Ammon's horn (tissue), 1 donor: ENCODE measurements at regions not wholly inside any gene's neighbourhood (a gene's known extent, or its start where the extent isn't known, plus 50 kb on each side); places are given as distances from the start of the nearest gene placed in this dataset.
"Not testable (repeated sequence)": the region's sequence is repeated elsewhere in the genome, so short reads cannot be mapped to it uniquely, and the experiment has no call there.

ENCODE experiments used
- DNase-seq: peaks from one replicate; pipeline ENCODE4 v3.0.0-alpha.2; 2016; ENCODE audit warnings: low spot score

DNA sequence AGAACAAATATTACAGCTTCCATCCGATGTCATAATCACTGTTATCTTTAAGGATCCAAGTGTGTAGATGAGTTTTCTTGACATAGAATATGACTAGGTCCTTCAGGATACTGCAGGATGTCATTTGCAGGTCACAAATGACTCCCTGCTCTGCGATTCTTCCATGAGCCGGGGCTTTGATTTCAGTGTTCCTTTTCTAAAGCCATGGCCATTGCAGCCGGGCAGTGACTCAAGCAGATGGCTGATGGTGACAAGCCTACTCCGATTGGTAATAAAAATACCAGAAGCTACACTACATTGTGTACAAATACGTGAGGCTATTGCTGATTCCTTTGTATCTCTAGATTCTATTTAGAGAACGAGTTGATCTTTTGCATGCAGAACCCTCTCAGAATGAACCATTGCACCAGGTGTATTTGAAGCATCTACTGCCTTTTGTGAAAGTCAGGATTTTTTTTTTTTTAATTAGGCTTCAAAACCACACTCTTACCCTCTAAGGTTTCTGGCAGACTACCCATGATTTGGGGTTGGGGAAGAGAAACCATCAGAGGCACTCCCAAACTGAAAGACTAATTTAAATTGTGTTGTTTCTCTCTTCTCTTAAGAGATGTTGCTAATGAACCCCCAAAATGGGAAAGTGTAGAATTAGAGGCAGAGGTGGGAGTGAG is 271.0 kb upstream of the ADRA1B start:
- no peak for DNase-seq

DNA sequence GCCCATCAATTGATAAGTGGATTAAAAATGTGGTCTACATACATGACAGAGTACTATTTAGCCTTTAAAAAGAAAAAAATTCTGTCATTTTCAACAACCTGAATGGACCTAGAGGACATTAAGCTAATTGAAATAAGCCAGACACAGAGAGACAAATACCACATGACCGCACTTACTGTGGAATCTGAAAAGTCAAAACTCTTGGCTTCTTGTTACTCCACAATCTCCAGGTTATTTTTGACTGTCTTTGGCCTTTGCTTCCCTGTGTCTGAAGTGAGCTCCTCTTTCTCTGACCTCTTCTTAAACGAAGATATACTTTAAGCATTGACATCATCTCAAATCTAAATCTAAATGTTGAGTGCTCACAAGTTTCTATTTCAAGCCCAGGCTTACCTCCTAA is 265.5 kb upstream of the ADRA1B start:
- DNase-seq, result no peak

GRCh38 chr5:159655757-159656409 is 260.4 kb upstream of the ADRA1B start:
- DNase-seq, result no peak

DNA sequence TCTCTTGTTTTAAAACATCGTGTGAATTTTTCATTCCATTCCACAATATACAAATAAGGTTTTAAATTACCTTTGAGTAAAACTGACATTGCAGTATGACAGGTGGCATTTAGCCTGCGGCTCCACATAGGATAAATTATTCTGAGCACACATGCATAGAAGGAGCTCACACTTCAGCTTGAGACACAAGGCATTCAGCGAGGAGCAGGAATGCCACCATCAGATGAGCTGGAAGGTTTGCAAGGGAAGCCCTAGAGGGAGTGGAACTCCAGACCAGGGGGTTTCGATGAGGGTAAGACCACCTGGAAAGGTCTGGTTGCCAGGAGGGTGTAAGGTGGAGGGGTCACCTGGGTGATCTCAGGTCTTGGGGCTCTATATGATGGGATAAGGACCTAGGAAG is 259.0 kb upstream of the ADRA1B start:
- DNase-seq, result no peak

DNA sequence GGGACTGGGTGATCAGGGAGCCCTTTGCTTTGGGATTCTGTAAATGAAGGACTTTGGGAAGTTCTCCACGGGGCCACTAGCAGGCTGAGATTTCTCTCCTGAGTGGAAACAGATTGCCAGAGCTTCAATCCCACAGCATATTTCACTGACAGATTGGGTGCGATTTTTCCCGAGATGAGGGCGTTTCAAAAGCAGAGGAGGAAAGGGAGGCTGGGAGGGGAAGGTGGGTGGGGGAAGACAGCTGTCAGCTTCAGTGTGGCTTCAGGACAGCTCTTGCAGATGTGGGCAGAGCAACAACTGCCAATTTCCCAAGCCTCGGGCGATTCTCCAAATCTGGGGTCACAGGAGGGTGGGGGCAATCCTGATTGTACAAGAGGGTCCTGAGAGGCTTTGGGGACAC is 258.5 kb upstream of the ADRA1B start:
- DNase-seq, result peak; percentile 42

- no peak for DNase-seq
Measured at GRCh38 chr5:159658266-159658925, 257.9 kb upstream of the ADRA1B start.

GRCh38 chr5:159660401-159660800 is 255.9 kb upstream of the ADRA1B start:
- no peak for DNase-seq

GRCh38 chr5:159663986-159664385 is 252.3 kb upstream of the ADRA1B start:
- no peak for DNase-seq

DNA sequence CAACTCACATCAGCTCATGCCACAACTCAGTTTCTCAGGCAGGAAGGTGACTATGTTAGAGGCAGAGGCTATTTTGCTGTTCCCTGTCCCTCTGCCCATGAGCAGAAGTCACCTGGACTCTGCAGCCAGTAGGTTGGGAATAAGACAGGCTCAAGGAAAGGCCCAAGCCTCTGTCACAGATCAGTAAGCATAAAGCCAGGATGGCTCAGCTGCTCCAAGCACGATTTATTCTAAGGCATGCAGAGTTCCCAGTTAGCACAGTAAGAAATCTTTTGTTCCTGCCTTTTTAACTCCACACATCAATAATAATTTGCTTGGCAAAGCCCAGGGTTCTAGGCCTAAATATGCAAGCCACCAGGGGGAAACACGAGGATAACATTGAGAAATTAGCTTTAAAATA is 249.0 kb upstream of the ADRA1B start:
- no peak for DNase-seq

DNA sequence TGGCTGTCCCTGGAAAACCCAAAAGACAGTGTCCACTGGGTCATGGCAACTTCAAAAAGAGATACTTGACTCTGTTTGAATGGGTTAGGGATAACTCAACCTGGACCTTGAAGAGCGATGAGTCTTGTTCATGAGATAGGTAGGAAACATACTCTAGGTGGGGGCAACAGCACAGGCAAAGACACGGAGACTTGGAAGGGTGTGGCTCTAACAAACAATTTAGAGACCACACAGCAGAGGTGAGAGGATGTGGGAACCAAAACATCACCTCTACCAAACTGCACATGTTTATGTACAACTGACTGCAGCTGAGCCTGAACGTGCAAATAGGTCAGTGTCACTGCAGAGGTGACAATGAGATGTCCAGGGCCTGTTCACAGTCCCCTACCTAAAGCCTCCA is 247.7 kb upstream of the ADRA1B start:
- DNase-seq, result no peak

DNA sequence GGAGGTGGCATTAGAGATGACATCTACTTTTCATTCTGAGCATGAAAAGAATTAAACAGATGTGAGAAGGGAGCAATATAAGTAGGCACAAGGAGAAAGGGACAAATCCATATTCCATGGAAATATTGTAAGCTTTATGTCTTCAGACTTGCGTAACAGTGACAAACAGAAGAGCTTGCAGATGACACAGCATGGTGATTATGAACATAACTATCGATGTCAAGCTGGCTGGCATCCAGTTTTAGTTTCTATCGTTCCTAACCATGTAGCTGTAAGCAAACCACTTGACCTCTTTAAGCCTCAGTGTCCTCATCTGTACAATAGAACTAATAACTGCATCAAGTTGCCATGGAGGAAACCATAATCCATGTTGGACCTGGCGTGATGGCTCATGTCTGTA is 246.7 kb upstream of the ADRA1B start:
- no peak for DNase-seq

GRCh38 chr5:159671886-159672285 is 244.4 kb upstream of the ADRA1B start:
- no peak for DNase-seq

DNA sequence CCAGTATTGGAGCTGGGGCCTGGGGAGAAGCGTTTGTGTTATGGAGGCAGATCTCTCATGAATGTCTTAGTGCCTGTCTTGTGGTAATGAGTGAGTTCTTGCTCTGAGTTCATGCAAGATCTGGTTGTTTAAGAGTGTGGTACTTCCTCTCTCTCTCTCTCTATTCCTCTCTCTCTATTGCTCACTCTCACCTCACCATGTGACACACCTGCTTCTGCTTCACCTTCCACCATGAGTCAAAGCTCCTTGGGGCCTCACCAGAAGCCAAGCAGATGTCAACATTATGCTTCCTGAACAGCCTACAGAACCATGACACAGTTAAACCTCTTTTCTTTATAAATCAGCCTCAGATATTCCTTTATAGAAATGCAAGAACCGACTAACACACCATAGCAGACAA is 242.7 kb upstream of the ADRA1B start:
- no peak for DNase-seq

DNA sequence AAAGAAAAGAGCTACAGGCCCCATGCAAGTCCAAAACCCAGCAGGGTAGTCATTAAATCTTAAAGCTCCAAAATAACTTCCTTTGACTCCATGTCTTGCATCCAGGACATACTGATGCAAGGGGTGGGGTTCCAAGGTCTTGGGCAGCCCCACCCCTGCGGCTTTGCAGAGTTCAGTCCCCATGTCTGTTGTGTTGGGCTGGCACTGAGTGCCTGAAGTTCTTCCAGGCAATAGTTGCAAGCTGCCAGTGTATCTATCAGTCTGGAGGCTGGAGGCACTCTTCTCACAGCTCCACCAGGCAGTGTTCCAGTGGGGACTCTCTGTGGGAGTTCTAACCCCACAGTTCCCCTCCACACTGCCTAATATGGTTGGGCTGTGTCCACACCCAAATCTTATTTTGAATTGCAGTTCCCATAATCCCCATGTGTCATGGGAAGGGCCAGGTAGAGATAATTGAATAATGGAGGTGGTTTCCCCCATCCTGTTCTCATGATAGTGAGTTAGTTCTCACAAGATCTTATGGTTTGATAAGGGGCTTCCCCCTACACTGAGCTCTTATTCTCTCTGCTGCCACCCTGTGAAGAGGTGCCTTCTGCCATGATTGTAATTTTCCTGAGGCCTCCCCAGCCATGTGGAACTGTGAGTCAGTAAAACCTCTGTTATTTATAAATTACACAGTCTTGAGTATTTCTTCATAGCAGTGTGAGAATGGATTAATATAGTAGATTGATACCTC is 237.5 kb upstream of the ADRA1B start:
- DNase-seq, result no peak

GRCh38 chr5:159680095-159680494 is 236.2 kb upstream of the ADRA1B start:
- DNase-seq, result no peak

DNA sequence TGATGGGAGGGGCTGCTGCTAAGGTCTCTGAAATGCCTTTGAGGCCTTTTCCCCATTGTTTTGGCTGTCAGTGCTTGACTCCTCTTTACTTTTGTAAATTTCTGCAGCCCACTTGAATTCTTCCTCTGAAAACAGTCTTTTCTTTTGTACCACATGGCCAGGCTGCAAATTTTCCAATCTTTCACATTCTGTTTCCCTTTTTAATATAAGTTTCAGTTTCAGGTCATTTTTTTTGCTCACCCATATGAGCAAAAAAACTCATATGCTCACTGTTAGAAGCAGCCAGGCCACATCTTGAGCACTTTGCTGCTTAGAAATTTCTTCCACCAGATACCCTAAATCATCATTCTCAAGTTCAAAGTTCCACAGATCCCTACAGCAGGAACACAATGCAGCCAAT is 234.6 kb upstream of the ADRA1B start:
- no peak for DNase-seq

DNA sequence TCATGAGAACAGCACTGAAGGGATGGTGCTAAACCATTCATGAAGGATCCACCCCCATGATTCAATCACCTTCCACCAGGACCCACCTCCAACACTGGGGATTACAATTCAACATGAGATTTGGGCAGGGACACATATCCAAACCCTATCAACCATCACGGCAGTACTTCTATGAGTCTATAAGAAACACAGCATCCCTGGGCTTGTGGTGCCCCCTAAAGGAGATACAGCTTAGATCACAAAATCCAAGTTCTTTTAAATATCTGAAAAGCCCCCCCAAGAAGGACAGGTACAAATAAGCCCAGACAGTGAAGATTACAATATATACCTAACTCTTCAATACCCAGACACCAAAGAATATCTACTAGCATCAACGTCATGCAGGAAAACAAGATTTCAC is 233.7 kb upstream of the ADRA1B start:
- no peak for DNase-seq

DNA sequence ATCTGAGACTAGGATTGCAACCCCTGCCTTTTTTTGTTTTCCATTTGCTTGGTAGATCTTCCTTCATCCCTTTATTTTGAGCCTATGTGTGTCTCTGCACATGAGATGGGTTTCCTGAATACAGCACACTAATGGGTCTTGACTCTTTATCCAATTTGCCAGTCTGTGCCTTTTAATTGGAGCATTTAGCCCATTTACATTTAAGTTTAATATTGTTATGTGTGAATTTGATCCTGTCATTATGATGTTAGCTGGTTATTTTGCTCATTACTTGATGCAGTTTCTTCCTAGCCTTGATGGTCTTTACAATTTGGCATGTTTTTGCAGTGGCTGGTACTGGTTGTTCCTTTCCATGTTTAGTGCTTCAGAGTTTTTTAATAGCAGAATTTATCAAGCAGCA is 228.4 kb upstream of the ADRA1B start:
- DNase-seq, result not testable (repeated sequence)

- no peak for DNase-seq
Measured at GRCh38 chr5:159695741-159696294, 220.5 kb upstream of the ADRA1B start.

DNA sequence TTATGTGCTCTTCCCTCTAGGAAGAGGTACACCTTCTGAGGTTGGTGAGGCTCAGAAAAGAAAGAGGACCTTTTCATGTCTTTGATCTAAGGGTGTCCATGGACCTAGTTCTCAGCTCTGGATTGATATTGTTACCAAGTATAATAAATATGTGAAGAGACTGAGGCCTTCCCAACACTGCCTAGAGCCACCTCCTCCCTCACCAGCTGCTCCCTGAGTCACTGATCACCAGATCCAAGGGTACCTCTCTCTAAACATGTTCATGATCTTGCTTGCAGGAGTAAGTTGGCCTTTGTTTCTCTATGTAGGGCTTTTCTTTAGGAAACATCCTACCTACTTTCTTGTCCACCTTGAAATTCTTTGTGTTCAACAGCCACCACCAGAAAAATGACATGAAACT is 218.8 kb upstream of the ADRA1B start:
- DNase-seq, result peak; percentile 27

DNA sequence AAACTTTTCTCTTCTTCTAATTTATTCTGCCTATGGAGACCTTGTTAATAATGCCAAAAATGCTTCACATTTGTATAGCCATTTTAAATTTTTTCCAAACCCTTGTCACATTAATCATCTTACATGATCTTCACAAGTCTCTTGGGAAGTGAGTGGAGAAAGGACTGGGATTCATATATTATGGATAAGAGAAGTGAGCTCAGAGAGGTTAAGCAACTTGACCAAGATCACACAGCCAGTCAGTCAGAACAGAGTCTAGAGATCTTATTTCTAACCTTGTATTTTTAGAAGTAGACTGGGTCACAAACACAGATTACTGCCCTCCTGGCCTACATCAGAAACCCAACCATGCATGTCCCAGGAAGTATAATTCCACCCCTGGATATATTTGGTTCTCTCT is 218.0 kb upstream of the ADRA1B start:
- DNase-seq, result no peak

GRCh38 chr5:159700016-159700415 is 216.3 kb upstream of the ADRA1B start:
- DNase-seq, result no peak

- DNase-seq, result no peak
Measured at GRCh38 chr5:159702301-159702700, 214.0 kb upstream of the ADRA1B start.
